ENCODE measurements at regions not wholly inside any gene's neighbourhood (a gene's known extent, or its start where the extent isn't known, plus 50 kb on each side); places are given as distances from the start of the nearest gene placed in this dataset.

GRCh38 chr6:163892824-163893561 lies 478.5 kb downstream of the QKI start:
- no peak for TF ChIP-seq POLR2A (IDR thresholded peaks at IDR 0.05)
- no peak for TF ChIP-seq CTCF (IDR thresholded peaks at IDR 0.05)
